Neural progenitor cell (in vitro differentiated cells): ENCODE measurements at regions not wholly inside any gene's neighbourhood (a gene's known extent, or its start where the extent isn't known, plus 50 kb on each side); places are given as distances from the start of the nearest gene placed in this dataset.

Experiments used
- DNase-seq: peaks from one replicate; pipeline ENCODE4 v3.0.0-alpha.2; 2016; ENCODE audit warnings: low spot score
- H2AFZ ChIP-seq: fragments of 200-600 bp; sonication (generic); replicated peaks from 2 replicates; pipeline ENCODE4 v1.6.1; 2016; ENCODE audit warnings: antibody characterized with exemption
- H3F3A ChIP-seq: fragments of 200-600 bp; sonication (generic); 2 replicates; pipeline ENCODE4 v1.6.1; 2016; ENCODE audit warnings: antibody characterized with exemption, low read depth
- H3K27ac ChIP-seq: fragments of 200-600 bp; sonication (generic); 2 replicates; pipeline ENCODE4 v1.5.1; 2016; ENCODE audit warnings: mild to moderate bottlenecking
- H3K27me3 ChIP-seq: fragments of 200-600 bp; sonication (generic); 2 replicates; pipeline ENCODE4 v1.6.1; 2016; ENCODE audit warnings: mild to moderate bottlenecking, moderate library complexity
- H3K36me3 ChIP-seq: fragments of 200-600 bp; sonication (generic); 2 replicates; pipeline ENCODE4 v1.5.1; 2016
- H3K4me1 ChIP-seq: fragments of 200-600 bp; sonication (generic); 2 replicates; pipeline ENCODE4 v1.6.1; 2016; ENCODE audit warnings: mixed run types
- H3K4me2 ChIP-seq: fragments of 200-600 bp; sonication (generic); 2 replicates; pipeline ENCODE4 v1.6.1; 2016
- H3K4me3 ChIP-seq: fragments of 200-600 bp; sonication (generic); 2 replicates; pipeline ENCODE4 v1.5.1; 2016
- H3K79me2 ChIP-seq: fragments of 200-600 bp; sonication (generic); 2 replicates; pipeline ENCODE4 v1.6.1; 2016; ENCODE audit warnings: low read depth
- H3K9ac ChIP-seq: fragments of 200-600 bp; sonication (generic); 2 replicates; pipeline ENCODE4 v1.6.1; 2016
- H3K9me3 ChIP-seq: fragments of 200-600 bp; sonication (generic); 2 replicates; pipeline ENCODE4 v1.5.1; 2016; ENCODE audit warnings: low read depth
- H4K20me1 ChIP-seq: fragments of 200-600 bp; sonication (generic); 2 replicates; pipeline ENCODE4 v1.6.1; 2016; ENCODE audit warnings: low read depth
- H3K27ac Mint-ChIP-seq: 3 replicates; pipeline ENCODE4 v1.8.0; 2021; ENCODE audit warnings: mixed read lengths
- H3K27me3 Mint-ChIP-seq: 2 replicates; pipeline ENCODE4 v1.8.0; 2022; ENCODE audit warnings: low read depth, mild to moderate bottlenecking, inconsistent platforms, moderate library complexity, mixed read lengths; ENCODE audit not compliant: insufficient read depth
- H3K36me3 Mint-ChIP-seq: 3 replicates; pipeline ENCODE4 v1.8.0; 2021; ENCODE audit warnings: mixed read lengths
- H3K4me1 Mint-ChIP-seq: 3 replicates; pipeline ENCODE4 v1.8.0; 2021; ENCODE audit warnings: mixed read lengths
- H3K4me3 Mint-ChIP-seq: 3 replicates; pipeline ENCODE4 v1.8.0; 2021; ENCODE audit warnings: mild to moderate bottlenecking, moderate library complexity, mixed read lengths
- H3K9me3 Mint-ChIP-seq: 3 replicates; pipeline ENCODE4 v1.8.0; 2020; ENCODE audit warnings: mixed read lengths
- EZH2 ChIP-seq: fragments of 200-600 bp; sonication (generic); IDR thresholded peaks from 2 replicates; pipeline ENCODE4 v1.6.1; 2017; ENCODE audit warnings: antibody characterized with exemption, mild to moderate bottlenecking, moderate library complexity
- EZH2phosphoT487 ChIP-seq: fragments of 200-600 bp; sonication (generic); IDR thresholded peaks from 2 replicates; pipeline ENCODE4 v1.6.1; 2017; ENCODE audit warnings: antibody characterized with exemption
- TF ChIP-seq, protein P1 (sequence below): fragments of 200-600 bp; sonication (generic); IDR thresholded peaks from 2 replicates; pipeline ENCODE4 v1.5.1; 2017; ENCODE audit warnings: antibody characterized with exemption, mild to moderate bottlenecking

DNA sequence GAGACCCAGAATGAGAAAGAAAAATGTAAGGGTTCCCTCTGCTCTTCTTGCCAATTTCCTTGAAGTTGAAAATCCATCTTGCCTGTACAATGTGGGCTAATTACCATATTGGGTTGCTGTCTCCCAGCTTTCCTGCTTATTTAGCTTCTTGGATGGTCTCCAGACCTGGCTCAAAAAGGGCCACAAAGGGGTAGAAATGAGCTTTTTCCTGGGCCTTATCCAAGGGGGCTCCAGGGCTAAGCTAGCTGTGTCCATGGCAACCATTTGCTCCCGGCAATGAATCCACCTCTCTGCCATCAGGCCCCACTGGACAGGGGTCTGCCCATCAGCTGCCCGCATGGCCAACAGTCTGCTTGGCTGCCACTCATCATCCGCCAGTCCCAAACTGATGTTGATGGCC is 85.0 kb downstream of the BOD1L2 start:
- Histone ChIP-seq H3K4me1 (no peaks in the 10 kb centered on the region), H3K9me3 (no peaks in the 10 kb centered on the region), H2AFZ (no peak overlapping the region), H3K27ac (no peak overlapping the region), H3K4me2 (no peak overlapping the region), H3K36me3 (no peaks in the 10 kb centered on the region), H3K4me3 (no peak overlapping the region), H3K79me2 (no peaks in the 10 kb centered on the region), H3K9ac (no peak overlapping the region), H3K27me3 (no peaks in the 10 kb centered on the region), H3F3A (no peaks in the 10 kb centered on the region), H4K20me1 (no peaks in the 10 kb centered on the region)
- Mint-ChIP-seq H3K27ac (no peak overlapping the region), H3K36me3 (no peaks in the 10 kb centered on the region), H3K4me1 (peaks cover 14% of the 10 kb centered on the region), H3K27me3 (peaks cover 3% of the 10 kb centered on the region), H3K4me3 (no peak overlapping the region), H3K9me3 (peaks cover 7% of the 10 kb centered on the region)
- no peak for DNase-seq
- TF ChIP-seq EZH2 (no peak), EZH2phosphoT487 (no peak)

DNA sequence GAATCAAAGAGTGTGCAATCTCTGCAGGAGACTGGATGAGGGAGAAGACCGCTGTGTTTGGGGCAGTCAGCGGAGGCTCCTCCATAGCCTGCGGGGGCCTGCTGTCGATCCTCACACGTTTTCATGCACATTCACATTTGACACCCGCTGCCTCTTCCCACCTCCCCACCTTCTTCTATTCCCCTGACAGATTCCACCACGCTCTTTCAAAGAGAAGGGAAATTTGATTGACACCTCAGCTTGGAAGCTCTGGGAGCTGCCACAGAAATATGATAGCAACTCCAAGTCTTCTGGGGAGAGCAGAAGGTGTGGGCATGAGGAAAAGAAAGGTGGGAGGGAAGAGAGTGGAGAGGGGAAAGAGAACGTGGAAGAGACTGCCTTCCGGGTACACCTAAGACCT is 87.5 kb downstream of the BOD1L2 start:
- H3K9me3 Mint-ChIP-seq: no peaks in the 10 kb centered on the region
- no peak overlapping the region for H3K4me3 ChIP-seq
- no peak overlapping the region for H3K4me3 Mint-ChIP-seq
- H3K79me2 ChIP-seq: no peaks in the 10 kb centered on the region
- no peaks in the 10 kb centered on the region for H3K27me3 ChIP-seq
- TF ChIP-seq EZH2: no peak
- no peak for TF ChIP-seq EZH2phosphoT487
- TF ChIP-seq, protein P1, sequence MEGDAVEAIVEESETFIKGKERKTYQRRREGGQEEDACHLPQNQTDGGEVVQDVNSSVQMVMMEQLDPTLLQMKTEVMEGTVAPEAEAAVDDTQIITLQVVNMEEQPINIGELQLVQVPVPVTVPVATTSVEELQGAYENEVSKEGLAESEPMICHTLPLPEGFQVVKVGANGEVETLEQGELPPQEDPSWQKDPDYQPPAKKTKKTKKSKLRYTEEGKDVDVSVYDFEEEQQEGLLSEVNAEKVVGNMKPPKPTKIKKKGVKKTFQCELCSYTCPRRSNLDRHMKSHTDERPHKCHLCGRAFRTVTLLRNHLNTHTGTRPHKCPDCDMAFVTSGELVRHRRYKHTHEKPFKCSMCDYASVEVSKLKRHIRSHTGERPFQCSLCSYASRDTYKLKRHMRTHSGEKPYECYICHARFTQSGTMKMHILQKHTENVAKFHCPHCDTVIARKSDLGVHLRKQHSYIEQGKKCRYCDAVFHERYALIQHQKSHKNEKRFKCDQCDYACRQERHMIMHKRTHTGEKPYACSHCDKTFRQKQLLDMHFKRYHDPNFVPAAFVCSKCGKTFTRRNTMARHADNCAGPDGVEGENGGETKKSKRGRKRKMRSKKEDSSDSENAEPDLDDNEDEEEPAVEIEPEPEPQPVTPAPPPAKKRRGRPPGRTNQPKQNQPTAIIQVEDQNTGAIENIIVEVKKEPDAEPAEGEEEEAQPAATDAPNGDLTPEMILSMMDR: no peak
- H3K9me3 ChIP-seq: no peaks in the 10 kb centered on the region
- no peak overlapping the region for H3K27ac ChIP-seq
- H3K36me3 Mint-ChIP-seq: no peaks in the 10 kb centered on the region
- H3K36me3 ChIP-seq: no peaks in the 10 kb centered on the region
- H3K9ac ChIP-seq: no peak overlapping the region
- no peak overlapping the region for H2AFZ ChIP-seq
- H3F3A ChIP-seq: no peaks in the 10 kb centered on the region
- no peak overlapping the region for H3K4me2 ChIP-seq
- no peak overlapping the region for H3K27ac Mint-ChIP-seq
- DNase-seq: no peak
- peaks cover 14% of the 10 kb centered on the region for H3K4me1 Mint-ChIP-seq
- no peaks in the 10 kb centered on the region for H3K4me1 ChIP-seq
- H3K27me3 Mint-ChIP-seq: peaks cover 3% of the 10 kb centered on the region
- H4K20me1 ChIP-seq: no peaks in the 10 kb centered on the region

DNA sequence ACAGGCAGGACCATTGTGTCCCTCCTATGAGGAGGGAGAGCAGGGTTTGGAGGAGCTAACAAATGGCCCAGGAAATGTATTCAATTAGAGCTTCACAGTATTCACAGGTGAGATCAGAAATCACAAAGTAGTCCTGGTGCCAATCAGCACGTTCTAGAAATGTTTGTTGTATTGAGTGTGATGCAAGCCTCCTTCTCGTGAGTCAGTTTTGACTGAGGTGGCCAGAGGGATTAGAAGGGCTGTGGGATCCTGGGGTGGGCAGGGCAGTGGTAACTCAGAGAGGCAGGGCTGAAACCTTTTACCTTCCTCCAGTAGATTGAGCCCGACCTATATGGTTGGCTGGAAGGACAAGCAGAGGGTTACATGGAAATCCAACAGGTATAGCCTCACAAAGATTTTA is 95.0 kb downstream of the BOD1L2 start:
- no peaks in the 10 kb centered on the region for H3K9me3 ChIP-seq
- no peaks in the 10 kb centered on the region for H3K79me2 ChIP-seq
- TF ChIP-seq, protein P1: no peak
- TF ChIP-seq EZH2phosphoT487 (no peak), EZH2 (no peak)
- no peaks in the 10 kb centered on the region for H3K4me1 ChIP-seq
- H3K36me3 Mint-ChIP-seq: no peaks in the 10 kb centered on the region
- no peaks in the 10 kb centered on the region for H3K4me1 Mint-ChIP-seq
- H3K4me3 ChIP-seq: no peak overlapping the region
- H3K27me3 Mint-ChIP-seq: no peaks in the 10 kb centered on the region
- no peak overlapping the region for H3K27ac Mint-ChIP-seq
- no peaks in the 10 kb centered on the region for H3K27me3 ChIP-seq
- no peak overlapping the region for H3K9ac ChIP-seq
- no peak overlapping the region for H2AFZ ChIP-seq
- H3F3A ChIP-seq: no peaks in the 10 kb centered on the region
- no peak overlapping the region for H3K4me2 ChIP-seq
- no peaks in the 10 kb centered on the region for H3K36me3 ChIP-seq
- H3K4me3 Mint-ChIP-seq: no peak overlapping the region
- no peak overlapping the region for H3K27ac ChIP-seq
- DNase-seq: no peak
- H4K20me1 ChIP-seq: no peaks in the 10 kb centered on the region
- peaks cover 3% of the 10 kb centered on the region for H3K9me3 Mint-ChIP-seq

DNA sequence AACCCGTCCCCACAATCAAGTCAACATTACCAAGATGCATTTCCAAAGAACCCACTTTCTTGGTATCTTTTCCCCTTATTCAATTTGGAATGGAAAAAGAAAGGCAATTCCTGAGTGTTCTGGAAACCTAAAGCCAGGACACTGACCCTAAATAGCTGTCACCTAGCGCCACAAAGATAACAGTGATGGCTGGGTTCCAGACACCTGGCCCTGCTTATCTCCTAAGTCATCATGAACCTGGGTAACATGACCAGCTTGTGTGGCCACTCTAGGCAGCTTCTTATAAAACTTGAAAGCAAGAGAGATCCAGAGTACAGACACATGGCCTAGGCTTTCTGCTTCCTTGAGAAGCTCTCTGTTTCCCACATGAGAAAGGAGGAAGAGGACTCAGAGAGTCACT is 95.4 kb downstream of the BOD1L2 start:
- no peaks in the 10 kb centered on the region for H3K79me2 ChIP-seq
- Mint-ChIP-seq H3K27me3 (no peaks in the 10 kb centered on the region), H3K4me3 (no peak overlapping the region), H3K27ac (no peak overlapping the region), H3K9me3 (peaks cover 3% of the 10 kb centered on the region), H3K36me3 (no peaks in the 10 kb centered on the region), H3K4me1 (no peaks in the 10 kb centered on the region)
- H3K9me3 ChIP-seq: no peaks in the 10 kb centered on the region
- no peak overlapping the region for H3K4me2 ChIP-seq
- DNase-seq: no peak
- no peak overlapping the region for H2AFZ ChIP-seq
- no peak overlapping the region for H3K4me3 ChIP-seq
- TF ChIP-seq EZH2phosphoT487 (no peak), EZH2 (no peak)
- TF ChIP-seq, protein P1: no peak
- no peaks in the 10 kb centered on the region for H4K20me1 ChIP-seq
- no peaks in the 10 kb centered on the region for H3K36me3 ChIP-seq
- no peaks in the 10 kb centered on the region for H3F3A ChIP-seq
- H3K4me1 ChIP-seq: no peaks in the 10 kb centered on the region
- H3K27me3 ChIP-seq: no peaks in the 10 kb centered on the region
- no peak overlapping the region for H3K9ac ChIP-seq
- H3K27ac ChIP-seq: no peak overlapping the region
